HT-29 (cell line): ENCODE measurements at regions not wholly inside any gene's neighbourhood (a gene's known extent, or its start where the extent isn't known, plus 50 kb on each side); places are given as distances from the start of the nearest gene placed in this dataset.

Source experiments
- DNase-seq: peaks from one replicate; pipeline ENCODE4 v3.0.0-alpha.2; 2015; ENCODE audit warnings: low spot score

GRCh38 chr16:85357924-85358505 is 245.7 kb upstream of the CIBAR2 start:
- DNase-seq, result no peak

GRCh38 chr16:85358704-85359146 is 246.5 kb upstream of the CIBAR2 start:
- no peak for DNase-seq

DNA sequence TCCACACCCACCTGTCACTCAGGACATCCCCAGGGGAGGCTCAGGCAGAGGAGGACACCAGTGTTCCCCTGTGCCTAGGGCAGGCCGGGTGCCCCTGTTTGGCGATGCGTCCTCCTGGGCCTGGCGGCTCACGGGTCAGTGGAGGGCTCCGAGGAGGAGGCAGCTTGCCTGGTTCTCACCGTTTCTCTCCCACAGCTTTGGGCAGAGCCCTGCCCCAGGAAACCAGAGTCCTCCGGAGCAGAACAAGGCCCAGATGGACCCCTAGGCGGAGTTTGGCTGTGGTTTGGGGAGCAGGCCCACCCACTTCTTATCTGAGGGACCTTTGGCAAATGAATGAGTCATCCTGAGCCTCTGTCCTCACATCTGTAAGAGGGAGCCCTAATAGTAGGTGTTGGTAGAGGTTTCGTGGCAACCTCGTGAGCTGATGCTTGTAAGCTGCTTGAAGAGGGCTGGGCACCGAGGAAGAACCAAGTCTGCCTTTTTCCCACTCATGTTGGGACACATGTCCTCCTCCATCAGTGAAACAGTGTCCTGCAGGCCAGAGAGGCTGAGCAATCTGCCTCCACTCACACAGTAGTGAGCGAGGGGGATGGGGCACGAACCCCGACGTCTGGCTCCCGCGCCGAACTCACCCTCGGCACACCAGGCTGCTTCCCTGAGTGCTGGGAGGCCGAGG is 247.0 kb upstream of the CIBAR2 start:
- peak; percentile 39 for DNase-seq

DNA sequence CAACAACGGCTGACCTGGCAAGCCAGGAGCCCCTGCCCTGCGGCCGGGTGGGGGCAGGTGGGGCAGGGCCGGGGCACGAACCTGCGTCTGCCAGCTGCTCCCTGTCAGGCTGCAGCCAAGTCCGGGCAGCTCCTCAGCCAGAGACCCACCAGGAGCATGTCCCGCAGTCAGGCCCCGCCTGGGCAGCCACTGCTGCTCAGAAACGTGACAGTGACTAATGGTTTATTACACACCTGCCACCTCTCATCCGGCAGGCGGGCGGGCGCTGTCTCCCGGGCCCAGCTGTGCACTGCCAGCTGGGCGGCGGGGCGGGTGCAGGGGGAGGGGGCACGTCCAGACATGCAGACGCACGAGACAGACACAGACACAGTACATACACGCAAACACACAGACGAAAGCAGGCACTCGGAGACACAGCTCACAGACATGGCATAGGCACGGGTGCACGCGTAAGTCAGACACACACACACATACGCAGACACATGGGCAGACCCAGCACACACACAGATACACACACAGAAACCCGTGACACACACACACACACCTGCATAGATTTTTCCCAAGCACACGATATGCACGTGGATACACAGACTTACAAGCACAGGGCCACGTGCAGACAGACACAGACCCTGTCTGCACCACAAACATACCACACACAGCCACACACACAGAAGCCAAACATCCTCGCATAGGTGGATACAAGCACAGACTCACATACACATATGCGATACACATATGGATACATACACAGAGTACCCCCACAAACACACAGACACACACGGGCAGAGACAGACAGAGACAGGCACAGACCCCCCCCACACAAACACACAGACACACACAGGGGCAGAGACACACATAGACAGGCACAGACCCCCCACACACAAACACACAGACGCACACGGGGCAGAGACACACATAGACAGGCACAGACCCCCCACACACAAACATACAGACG is 248.3 kb upstream of the CIBAR2 start:
- peak; percentile 57 for DNase-seq

DNA sequence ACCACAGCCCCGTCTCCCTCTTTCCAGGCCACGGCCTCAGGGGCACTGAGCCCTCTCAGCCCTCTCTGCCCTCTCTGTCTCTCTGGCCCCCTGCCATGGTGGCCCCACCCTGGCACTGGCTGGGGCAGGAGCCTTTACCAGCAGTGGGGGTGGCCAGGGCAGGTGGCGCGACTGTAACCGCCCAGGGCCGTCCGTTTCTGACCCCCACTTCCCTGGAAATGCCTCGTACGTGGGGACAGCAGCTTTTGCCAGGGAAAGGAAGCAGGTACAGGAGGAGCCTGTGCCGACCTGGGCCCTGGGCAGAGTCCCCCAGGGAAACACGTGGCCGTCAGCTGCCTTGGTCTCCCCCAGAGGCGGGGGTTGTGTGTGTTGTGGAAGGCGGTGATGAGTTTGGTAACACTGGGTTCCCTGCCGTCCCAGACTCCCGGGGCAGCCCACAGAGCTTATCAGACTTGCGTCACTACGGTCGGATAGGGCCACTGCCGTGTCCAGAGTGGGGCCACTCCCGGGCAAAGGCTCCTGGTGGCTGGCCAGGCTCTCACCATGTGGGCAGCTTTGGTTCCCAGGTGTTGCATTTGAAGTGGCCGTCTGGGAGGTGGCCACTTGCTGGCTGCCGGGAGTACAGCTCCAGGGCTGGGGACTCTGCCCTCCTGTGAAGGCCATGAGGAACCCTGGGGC is 249.3 kb upstream of the CIBAR2 start:
- no peak for DNase-seq

DNA sequence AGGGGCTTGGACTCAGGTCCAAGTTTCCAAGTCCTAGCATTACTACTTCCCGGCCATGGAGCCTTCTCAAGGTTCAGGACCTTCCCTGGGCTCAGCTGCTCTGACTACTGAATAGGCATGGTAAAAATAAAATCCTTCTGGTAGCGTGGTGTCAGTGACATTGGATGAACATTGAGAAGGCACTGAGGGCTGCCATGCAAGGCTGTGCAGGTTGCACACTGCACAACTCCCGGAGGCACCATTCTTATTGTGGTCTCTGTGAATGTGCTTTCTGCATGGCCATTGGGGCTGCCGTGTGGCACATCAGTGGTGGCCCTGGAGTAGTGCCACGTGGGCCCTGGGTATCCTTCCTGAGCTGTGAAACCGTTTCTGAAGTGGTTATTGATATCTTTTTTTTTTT is 250.2 kb upstream of the CIBAR2 start:
- DNase-seq, result no peak

- DNase-seq, result no peak
Observed at GRCh38 chr16:85363427-85363826, 249.7 kb upstream of the GSE1 start.

GRCh38 chr16:85363881-85364280 is 249.2 kb upstream of the GSE1 start:
- no peak for DNase-seq

DNA sequence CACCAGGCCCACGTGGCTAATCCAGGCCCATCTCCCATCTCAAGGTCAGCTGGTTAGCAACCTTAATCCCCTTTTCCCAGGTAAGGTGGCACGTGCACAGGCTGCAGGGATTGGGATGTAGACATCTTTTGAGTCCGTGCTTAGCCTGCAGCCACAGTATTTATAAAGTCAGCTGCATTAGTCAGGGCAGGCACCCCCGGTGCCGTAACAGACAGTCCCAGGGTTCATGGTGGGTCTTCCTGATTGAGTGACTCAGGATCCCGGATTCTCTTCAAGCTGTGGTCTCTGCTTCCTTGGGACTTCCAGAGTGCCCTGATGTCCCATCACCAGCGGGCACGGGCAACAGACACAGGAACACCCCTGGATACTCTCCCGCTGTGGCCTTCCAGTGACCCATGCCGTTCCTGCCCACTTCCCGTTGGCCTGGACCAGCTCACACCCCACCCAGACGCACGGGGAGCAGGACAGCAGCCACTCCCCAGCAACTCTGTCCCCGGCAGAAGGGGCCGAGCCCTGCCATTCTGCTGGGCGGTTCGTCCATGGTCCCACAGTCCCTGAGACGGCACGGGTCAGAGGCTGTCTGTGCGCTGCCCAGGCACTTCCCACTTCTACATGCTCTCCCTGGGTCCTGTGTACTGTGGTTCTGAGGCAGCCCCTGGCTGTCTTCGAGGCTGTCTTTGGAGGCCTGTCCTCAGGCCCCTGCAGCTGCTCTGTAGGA is 248.6 kb upstream of the GSE1 start:
- DNase-seq, result no peak

DNA sequence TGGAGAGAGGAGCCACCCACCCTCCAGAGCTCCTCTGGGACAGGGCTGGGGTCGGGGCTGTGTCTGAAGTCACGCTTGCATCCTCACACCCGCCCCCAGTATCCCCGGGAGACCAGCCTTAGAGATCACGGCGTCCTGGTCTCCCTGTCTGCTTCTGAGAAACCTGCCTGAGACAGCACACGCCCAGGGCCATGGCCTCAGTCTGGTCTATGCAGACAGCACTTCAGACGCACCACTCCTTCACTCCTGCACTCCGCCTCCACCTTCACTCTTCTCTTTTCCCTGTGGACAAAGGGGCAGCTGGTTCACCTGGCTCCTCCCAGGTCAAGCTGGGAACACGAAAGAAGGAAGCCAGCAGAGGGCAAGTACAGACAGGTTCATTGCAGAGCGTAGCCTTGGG is 248.0 kb upstream of the GSE1 start:
- DNase-seq, result no peak

DNA sequence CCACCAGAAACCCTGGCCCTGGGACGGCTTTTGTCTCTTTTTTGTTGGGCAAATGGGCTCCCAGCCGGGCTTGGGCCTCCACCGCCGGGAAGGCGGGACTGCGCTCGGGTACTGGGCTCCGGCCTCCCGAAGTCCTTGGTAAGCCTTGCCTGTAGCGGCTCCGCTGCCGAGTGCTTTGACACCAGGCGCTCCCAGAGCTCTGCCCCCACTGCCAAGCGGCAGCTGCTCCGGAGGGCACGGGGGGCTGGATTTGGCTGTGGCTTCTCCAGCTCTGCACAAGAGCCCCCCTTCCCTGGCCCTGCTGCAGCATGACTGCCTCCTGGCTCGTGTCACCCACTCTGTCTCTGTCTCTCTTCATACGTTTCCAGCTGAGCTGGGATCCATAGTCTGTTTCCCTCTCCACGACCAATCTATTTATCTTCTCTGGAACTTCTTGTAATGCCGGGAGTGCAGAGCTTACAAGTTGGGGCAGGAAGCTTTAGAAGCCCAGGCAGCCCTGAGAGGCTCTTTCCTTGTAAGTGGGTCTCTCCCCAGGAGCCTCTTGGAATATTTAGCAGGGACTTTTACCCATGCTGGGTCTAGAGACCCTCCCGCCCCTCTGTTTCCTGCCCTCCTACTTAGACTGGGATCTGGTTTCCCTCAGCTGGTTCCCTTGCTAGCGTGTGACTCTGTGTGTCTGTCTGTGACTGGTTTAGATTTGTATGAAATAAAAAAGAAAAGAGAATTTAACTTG is 246.9 kb upstream of the GSE1 start:
- no peak for DNase-seq

DNA sequence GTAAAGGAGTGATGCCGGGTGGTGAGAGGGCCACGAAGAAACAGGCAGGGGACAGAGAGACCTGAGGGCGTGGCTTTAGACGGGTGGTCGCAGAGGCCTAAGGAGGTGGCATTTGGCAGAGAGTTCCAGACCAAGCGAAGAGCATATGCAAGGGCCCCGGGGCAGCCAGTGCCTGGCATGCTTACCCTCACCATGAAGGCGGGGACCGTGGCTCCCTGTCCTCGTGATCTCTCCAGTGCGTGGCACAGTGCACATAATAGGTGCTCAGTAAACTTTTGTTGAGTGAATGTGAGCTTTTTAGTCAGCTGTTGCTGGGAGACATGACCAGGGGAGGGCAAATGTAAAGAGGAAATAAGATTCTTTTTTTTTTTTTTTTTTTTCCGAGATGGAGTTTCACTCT is 245.6 kb upstream of the GSE1 start:
- no peak for DNase-seq

- DNase-seq, result no peak
Observed at GRCh38 chr16:85369060-85369459, 244.1 kb upstream of the GSE1 start.

- peak; percentile 62 for DNase-seq
Observed at GRCh38 chr16:85369741-85370528, 243.2 kb upstream of the GSE1 start.

DNA sequence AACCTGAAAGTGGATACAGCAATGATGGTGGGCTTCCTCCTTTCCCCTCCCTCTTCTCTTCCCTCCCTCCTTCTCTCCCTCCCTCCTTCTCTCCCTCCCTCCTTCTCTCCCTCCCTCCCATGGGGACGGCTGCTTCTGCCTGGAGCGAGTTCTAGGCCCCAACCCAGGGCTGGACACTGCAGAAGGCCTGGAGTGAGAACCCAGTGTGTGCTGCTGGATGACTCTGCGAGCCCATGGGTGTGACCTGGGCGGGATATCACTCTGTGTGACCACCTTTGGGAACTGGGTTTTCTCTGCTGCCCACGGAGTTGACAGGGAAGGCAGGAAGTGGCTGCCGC is 242.6 kb upstream of the GSE1 start:
- no peak for DNase-seq

DNA sequence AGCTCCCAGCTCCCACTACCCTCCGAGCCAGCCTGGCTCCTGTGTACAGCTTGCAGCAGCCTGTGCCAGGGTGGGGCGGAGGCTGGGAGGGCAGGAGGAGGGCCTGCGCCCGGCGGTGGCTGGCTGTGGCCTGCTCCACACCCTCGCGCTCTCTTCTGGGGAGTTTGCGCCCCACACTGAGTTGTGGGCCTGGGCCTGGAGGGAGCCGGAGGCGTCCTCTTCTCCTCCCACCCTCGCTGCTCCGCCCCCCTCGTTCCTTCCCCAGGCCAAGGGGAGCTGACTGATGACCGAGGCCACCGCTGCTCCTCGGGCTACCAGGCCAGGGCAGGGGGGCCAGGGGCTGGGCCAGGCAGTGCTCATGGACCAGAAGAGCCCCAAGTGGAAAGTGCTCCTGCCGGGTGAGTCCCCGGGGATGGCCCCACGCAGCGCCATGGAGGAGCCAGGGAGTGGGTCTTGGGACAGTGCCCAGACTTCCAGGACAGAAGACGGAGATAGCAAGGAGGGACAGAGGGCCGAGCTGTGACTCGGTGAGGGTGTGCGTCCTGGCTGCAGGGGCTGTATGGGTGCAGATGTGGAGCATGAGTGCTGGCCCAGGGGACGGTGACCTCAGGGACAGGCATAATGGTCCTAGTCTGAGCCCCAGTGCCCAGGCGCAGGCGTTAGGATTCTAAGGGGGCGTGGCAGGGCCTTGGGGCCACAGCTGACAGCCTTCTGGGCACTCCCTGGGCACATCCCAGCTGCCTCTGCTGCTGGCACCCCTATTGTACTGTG is 242.1 kb upstream of the GSE1 start:
- DNase-seq, result peak; percentile 52

GRCh38 chr16:85371948-85372347 is 241.2 kb upstream of the GSE1 start:
- no peak for DNase-seq

DNA sequence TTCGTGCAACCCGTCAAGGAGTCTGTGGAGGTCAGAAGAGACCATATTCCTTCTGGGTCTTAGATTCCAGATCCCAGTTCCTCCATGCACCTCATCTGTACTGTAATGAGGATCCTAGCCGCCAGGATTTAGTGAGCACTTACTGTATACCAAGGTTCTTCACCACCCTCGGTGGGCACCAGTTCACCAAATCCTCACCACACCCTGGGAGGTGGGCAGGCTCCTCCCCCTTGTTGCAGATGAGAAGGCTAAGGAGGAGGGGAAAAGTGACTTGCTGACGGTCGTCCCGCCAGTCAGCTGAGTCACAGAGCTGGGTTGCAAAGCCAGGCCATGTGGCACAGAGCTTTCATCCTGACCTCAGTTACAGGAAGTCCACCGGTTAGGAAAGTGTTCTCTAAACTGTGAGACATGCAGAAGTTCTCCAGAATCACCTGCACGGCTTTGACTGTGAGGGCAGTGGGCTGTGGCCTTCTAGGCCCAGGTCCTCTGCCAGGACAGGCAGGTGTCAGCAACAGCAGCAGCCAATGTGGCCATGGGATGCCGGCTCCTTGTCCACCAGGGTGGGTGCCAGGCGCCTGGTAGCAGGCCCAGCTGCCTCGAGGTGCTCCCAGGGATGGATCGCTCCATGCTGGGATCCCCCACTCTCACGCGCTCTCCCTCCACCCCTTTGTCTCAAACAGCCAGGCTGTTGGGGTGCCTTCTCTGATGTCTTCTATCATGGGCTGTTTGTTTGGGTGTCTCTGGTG is 240.3 kb upstream of the GSE1 start:
- no peak for DNase-seq
